Erythroblast (primary cell): ENCODE measurements at regions not wholly inside any gene's neighbourhood (a gene's known extent, or its start where the extent isn't known, plus 50 kb on each side); places are given as distances from the start of the nearest gene placed in this dataset.

Source experiments
- GATA1 ChIP-seq: IDR thresholded peaks from 2 replicates; pipeline ENCODE4 v1.6.1; 2011; ENCODE audit warnings: low read depth, mild to moderate bottlenecking, control low read depth, low read length, moderate library complexity
- POLR2A ChIP-seq: IDR thresholded peaks from 2 replicates; pipeline ENCODE4 v1.6.1; 2011; ENCODE audit warnings: mild to moderate bottlenecking, low read length

DNA sequence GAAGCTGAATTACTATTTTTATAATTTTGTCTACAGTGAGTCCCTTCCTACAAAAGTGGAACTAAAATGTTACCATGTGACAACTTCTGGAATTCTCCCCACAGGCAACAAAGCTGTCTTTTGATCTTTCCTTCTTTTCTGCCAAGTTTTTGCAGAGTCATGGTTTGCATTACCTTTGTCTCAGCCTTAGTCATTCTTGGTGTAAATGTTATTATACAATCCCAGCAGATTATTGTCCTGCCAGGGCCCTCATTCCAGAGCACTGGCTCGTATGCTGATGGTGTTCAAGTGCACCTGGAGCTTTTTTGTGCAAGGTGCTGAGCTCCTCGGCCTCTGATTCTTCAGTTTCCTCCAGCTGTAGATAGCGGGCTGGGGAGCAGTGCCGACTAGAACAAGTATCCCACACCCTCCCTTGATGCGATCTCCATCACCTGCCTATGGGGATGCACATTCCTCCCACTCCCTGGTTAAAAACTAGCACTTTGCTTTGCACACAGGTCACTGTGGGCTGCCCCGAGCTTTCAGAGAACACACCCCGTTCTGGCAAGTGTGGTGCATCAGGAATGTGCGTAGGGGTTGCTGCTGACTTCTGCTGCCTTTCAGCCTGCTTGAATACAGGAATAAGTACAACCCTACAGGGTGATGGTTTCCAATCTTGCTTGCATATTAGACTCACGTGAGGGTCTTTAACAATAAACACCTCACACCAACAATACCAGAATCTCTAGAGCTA is 263.6 kb downstream of the RNF144A start:
- TF ChIP-seq POLR2A: no peak
- TF ChIP-seq GATA1: no peak
